ENCODE measurements at regions not wholly inside any gene's neighbourhood (a gene's known extent, or its start where the extent isn't known, plus 50 kb on each side); places are given as distances from the start of the nearest gene placed in this dataset.

GRCh38 chr3:13963137-13963886, 83.4 kb upstream of the WNT7A start:
- TF ChIP-seq CTCF (IDR thresholded peaks at IDR 0.05) (no peak), POLR2A (IDR thresholded peaks at IDR 0.05) (no peak)
